PC-9 (cell line): ENCODE measurements at regions not wholly inside any gene's neighbourhood (a gene's known extent, or its start where the extent isn't known, plus 50 kb on each side); places are given as distances from the start of the nearest gene placed in this dataset.

ENCODE experiments used
- BruUV-seq: library from RNA; stranded (reverse); fragments of 400-500 nt; replicated peaks from 2 replicates; lab custom pipeline; 2021; lab: Mats Ljungman, UMichigan
- CTCF ChIA-PET: fragments of 300-600 bp; sonication (Branson Sonifier 250); formaldehyde crosslinking; loops from one replicate; lab custom pipeline; 2022; ENCODE audit warnings: antibody characterized with exemption; lab: Charles Lee
- POLR2A ChIA-PET: fragments of 300-600 bp; sonication (Branson Sonifier 250); formaldehyde crosslinking; loops from one replicate; lab custom pipeline; 2022; ENCODE audit warnings: antibody characterized with exemption; ENCODE audit not compliant: unreplicated experiment; lab: Charles Lee
- DNase-seq, 2 experiments: peaks; one replicate each; pipeline versions ENCODE4 v3.0.0 to v3.0.0-alpha.2; 2015 to 2022; ENCODE audit warnings: mixed read lengths in 1 of 2
- H2AFZ ChIP-seq: fragments of 200-600 bp; sonication (generic); 2 replicates; pipeline ENCODE4 v1.8.1; 2017; ENCODE audit warnings: antibody characterized with exemption
- H3F3A ChIP-seq: fragments of 200-600 bp; sonication (generic); 2 replicates; pipeline ENCODE4 v1.8.1; 2017; ENCODE audit warnings: antibody characterized with exemption, mild to moderate bottlenecking, low read depth; ENCODE audit not compliant: insufficient read depth
- H3K27ac ChIP-seq: fragments of 200-600 bp; sonication (generic); 2 replicates; pipeline ENCODE4 v1.6.1; 2016; ENCODE audit warnings: mixed run types
- H3K27me3 ChIP-seq: fragments of 200-600 bp; sonication (generic); 2 replicates; pipeline ENCODE4 v1.6.1; 2016; ENCODE audit warnings: low read depth, mixed run types; ENCODE audit not compliant: insufficient read depth
- H3K36me3 ChIP-seq: fragments of 200-600 bp; sonication (generic); 2 replicates; pipeline ENCODE4 v1.6.1; 2016; ENCODE audit warnings: low read depth, mixed run types
- H3K4me1 ChIP-seq: fragments of 200-600 bp; sonication (generic); replicated peaks from 2 replicates; pipeline ENCODE4 v1.6.1; 2016; ENCODE audit warnings: mixed run types; ENCODE audit not compliant: insufficient read depth
- H3K4me2 ChIP-seq: fragments of 200-600 bp; sonication (generic); 2 replicates; pipeline ENCODE4 v1.6.1; 2017; ENCODE audit warnings: mixed run types
- H3K4me3 ChIP-seq: fragments of 200-600 bp; sonication (generic); 2 replicates; pipeline ENCODE4 v1.6.1; 2016; ENCODE audit warnings: mixed run types
- H3K79me2 ChIP-seq: fragments of 200-600 bp; sonication (generic); 2 replicates; pipeline ENCODE4 v1.6.1; 2017; ENCODE audit warnings: low read depth, mixed run types
- H3K9me2 ChIP-seq: fragments of 200-600 bp; sonication (generic); 2 replicates; pipeline ENCODE4 v1.8.1; 2017; ENCODE audit warnings: mild to moderate bottlenecking; ENCODE audit not compliant: insufficient read depth
- H3K9me3 ChIP-seq: fragments of 200-600 bp; sonication (generic); 2 replicates; pipeline ENCODE4 v1.8.1; 2016; ENCODE audit warnings: low read depth; ENCODE audit not compliant: insufficient read depth
- H4K20me1 ChIP-seq: fragments of 200-600 bp; sonication (generic); 2 replicates; pipeline ENCODE4 v1.8.1; 2017; ENCODE audit not compliant: insufficient read depth
- EZH2 ChIP-seq: fragments of 200-600 bp; sonication (generic); IDR thresholded peaks from 2 replicates; pipeline ENCODE4 v1.8.0; 2017; ENCODE audit warnings: antibody characterized with exemption, low read depth
- intact Hi-C: fragments of 100-400 bp; cut with micrococcal nuclease; formaldehyde crosslinking; loops from one replicate; pipeline ENCODE4 v1.10.0; 2022; ENCODE audit not compliant: unreplicated experiment
- TF ChIP-seq, protein P1 (sequence below): fragments of 200-600 bp; sonication (generic); conservative IDR thresholded peaks from 2 replicates; pipeline ENCODE4 v1.6.1; 2017; ENCODE audit warnings: mixed run types, antibody characterized with exemption, mild to moderate bottlenecking, moderate library complexity

DNA sequence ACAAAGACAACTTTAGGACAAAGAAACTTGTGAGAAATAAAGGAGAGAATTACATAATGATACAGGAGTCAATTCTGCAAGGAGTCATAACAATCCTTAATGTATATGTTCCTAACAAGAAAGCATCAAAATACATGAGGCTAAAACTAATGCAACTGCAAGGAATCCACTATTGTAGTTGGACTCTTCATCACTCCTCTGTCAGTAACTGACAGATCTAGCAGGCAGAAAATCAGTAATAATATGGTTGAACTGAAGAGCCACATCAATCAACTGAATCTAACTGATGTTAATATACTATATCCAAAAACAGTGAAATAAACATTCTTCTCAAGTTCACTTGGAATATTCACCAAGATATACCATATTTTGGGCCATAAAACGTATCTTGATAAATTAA, 1806.4 kb upstream of the CELF4 start:
- no peaks in the 10 kb centered on the region for H3K4me1 ChIP-seq
- no peaks in the 10 kb centered on the region for H3K9me3 ChIP-seq
- no peak overlapping the region for H3K4me2 ChIP-seq
- BruUV-seq: no TSS peak
- ChIA-PET CTCF (no interaction called here), POLR2A (no interaction called here)
- H3K79me2 ChIP-seq: no peaks in the 10 kb centered on the region
- no peak overlapping the region for H2AFZ ChIP-seq
- TF ChIP-seq, protein P1, sequence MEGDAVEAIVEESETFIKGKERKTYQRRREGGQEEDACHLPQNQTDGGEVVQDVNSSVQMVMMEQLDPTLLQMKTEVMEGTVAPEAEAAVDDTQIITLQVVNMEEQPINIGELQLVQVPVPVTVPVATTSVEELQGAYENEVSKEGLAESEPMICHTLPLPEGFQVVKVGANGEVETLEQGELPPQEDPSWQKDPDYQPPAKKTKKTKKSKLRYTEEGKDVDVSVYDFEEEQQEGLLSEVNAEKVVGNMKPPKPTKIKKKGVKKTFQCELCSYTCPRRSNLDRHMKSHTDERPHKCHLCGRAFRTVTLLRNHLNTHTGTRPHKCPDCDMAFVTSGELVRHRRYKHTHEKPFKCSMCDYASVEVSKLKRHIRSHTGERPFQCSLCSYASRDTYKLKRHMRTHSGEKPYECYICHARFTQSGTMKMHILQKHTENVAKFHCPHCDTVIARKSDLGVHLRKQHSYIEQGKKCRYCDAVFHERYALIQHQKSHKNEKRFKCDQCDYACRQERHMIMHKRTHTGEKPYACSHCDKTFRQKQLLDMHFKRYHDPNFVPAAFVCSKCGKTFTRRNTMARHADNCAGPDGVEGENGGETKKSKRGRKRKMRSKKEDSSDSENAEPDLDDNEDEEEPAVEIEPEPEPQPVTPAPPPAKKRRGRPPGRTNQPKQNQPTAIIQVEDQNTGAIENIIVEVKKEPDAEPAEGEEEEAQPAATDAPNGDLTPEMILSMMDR: no peak
- no peak for TF ChIP-seq EZH2
- no peak overlapping the region for H3K4me3 ChIP-seq
- H3K27ac ChIP-seq: no peak overlapping the region
- no peaks in the 10 kb centered on the region for H3K27me3 ChIP-seq
- no peaks in the 10 kb centered on the region for H3K36me3 ChIP-seq
- no peak for DNase-seq
- no peaks in the 10 kb centered on the region for H4K20me1 ChIP-seq
- no peaks in the 10 kb centered on the region for H3K9me2 ChIP-seq
- intact Hi-C loops: no loop called here
- no peaks in the 10 kb centered on the region for H3F3A ChIP-seq

DNA sequence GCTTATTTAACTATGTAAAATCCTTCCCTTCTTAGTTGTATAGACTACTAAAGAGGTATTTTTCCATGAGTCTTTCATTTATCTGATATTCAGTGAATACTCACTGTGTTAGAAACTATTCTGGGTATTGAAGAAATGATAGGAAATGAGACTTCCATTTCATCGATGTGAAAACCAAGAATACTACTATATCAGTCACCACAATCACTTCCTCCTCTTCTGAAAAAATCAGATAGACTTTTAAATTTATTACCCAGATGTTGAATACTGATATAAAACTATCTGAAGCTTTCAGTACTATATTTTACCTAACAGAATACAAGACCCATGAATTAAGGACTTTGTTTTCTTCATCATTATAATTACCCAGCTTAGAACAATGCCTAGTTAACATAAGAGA, 1801.1 kb upstream of the CELF4 start:
- H3K9me2 ChIP-seq: no peaks in the 10 kb centered on the region
- no peaks in the 10 kb centered on the region for H3K36me3 ChIP-seq
- no peak overlapping the region for H3K27ac ChIP-seq
- no peaks in the 10 kb centered on the region for H3K27me3 ChIP-seq
- no peak for TF ChIP-seq EZH2
- TF ChIP-seq, protein P1: no peak
- CTCF ChIA-PET: no interaction called here
- no peak overlapping the region for H3K4me3 ChIP-seq
- no peak overlapping the region for H3K4me2 ChIP-seq
- no peaks in the 10 kb centered on the region for H4K20me1 ChIP-seq
- no peak overlapping the region for H2AFZ ChIP-seq
- DNase-seq: no peak
- H3K9me3 ChIP-seq: no peaks in the 10 kb centered on the region
- POLR2A ChIA-PET: no interaction called here
- H3K4me1 ChIP-seq: no peaks in the 10 kb centered on the region
- H3F3A ChIP-seq: no peaks in the 10 kb centered on the region
- no peaks in the 10 kb centered on the region for H3K79me2 ChIP-seq
- BruUV-seq: no TSS peak
- intact Hi-C loops: no loop called here

DNA sequence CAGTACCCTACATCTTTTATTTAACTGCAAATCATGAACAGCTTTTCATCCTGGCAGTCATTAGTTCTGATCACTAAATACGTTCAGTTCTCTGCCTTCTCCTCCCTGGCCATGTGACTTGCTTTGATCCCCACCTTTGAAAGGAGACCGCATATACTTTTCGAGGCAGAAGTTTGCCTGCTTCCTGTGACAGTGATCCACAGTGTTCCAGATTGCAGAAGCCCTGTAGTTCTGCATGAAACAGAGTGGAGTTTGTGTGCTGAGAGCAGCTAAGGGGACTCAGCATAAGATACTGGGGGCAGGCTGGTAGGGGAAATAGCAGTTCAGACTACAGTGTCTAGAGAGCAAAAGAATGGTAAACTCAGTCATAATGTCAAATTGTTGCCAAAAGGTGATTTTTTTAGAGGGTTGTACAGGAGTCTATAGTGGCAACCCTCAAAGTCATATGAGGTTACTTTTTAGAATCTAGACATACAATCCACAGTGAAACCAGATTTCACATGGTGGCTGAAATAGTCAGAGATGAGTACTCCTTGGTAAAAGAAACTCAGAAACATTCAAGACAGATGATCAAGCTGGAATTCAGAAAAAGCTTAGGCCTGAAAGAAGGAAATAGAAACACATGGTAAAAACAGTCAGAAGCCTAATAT, 1800.4 kb upstream of the CELF4 start:
- ChIA-PET POLR2A (no interaction called here), CTCF (no interaction called here)
- H3K27me3 ChIP-seq: no peaks in the 10 kb centered on the region
- H2AFZ ChIP-seq: no peak overlapping the region
- H3K4me1 ChIP-seq: no peaks in the 10 kb centered on the region
- H3K79me2 ChIP-seq: no peaks in the 10 kb centered on the region
- no peak overlapping the region for H3K27ac ChIP-seq
- no peak for DNase-seq
- no TSS peak for BruUV-seq
- no peaks in the 10 kb centered on the region for H3K9me2 ChIP-seq
- TF ChIP-seq EZH2: no peak
- TF ChIP-seq, protein P1: no peak
- H3K4me2 ChIP-seq: no peak overlapping the region
- H4K20me1 ChIP-seq: no peaks in the 10 kb centered on the region
- H3K9me3 ChIP-seq: no peaks in the 10 kb centered on the region
- H3K36me3 ChIP-seq: no peaks in the 10 kb centered on the region
- no peak overlapping the region for H3K4me3 ChIP-seq
- no peaks in the 10 kb centered on the region for H3F3A ChIP-seq
- intact Hi-C loops: no loop called here
